ENCODE measurements at regions not wholly inside any gene's neighbourhood (a gene's known extent, or its start where the extent isn't known, plus 50 kb on each side); places are given as distances from the start of the nearest gene placed in this dataset.

DNA sequence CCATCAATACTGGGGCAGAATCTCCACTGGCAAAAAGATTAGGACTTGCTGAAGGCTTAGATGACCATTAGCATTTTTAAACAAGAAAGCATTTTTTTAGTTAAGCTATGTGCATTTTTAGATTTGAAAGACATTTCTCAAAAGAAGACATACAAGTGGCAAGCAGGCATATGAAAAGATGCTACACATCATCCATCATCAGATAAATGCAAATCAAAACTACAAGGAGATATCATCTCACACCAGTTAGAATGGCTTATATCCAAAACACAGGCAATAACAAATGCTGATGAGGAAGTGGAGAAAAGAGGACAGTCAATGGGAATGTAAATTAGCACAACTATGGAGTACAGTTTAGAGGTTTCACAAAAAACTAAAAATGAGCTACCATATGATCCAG, 195.6 kb upstream of the TNC start:
- H3K27ac ChIP-seq, result no peak overlapping the region
- no peak for DNase-seq
- H3K27me3 ChIP-seq, result no peaks in the 10 kb centered on the region
- no peak overlapping the region for H3K4me3 ChIP-seq
- no peaks in the 10 kb centered on the region for H3K9me3 ChIP-seq
- no peak for TF ChIP-seq CTCF (IDR thresholded peaks at IDR 0.05)
- TF ChIP-seq POLR2A (IDR thresholded peaks at IDR 0.05), result no peak
- H3K36me3 ChIP-seq, result no peaks in the 10 kb centered on the region
- no peaks in the 10 kb centered on the region for H3K4me1 ChIP-seq
- intact Hi-C loops (cut with DNase I; ENCODE audit: low total_unique reads), result no loop called here

DNA sequence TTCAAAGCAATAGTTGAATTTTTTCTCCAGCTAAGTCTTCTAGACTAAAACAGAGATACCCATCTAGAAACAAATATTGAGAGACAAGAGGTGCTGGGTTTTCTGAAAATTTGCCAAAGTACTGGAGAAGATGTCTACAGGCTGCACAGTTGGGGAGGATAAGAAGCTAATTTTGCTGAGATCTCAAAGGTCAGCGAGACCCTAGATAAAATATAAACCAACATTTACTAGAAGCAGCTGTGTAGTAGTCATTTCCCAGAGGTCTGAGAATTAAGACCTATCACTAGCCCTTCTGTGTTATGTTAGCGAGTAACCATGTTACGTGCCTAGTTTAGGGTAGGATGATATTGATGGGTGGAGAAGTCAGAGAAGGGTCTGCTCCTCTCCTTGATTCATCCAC, 208.5 kb upstream of the TNC start:
- no peak for DNase-seq
- TF ChIP-seq CTCF (IDR thresholded peaks at IDR 0.05) (no peak), POLR2A (IDR thresholded peaks at IDR 0.05) (no peak)
- H3K27me3 ChIP-seq, result no peaks in the 10 kb centered on the region
- H3K27ac ChIP-seq, result peak overlapping the region; percentile 53 to 77
- intact Hi-C loops (cut with DNase I; ENCODE audit: low total_unique reads), result no loop called here
- no peak overlapping the region for H3K4me3 ChIP-seq
- H3K4me1 ChIP-seq, result peaks cover 6 to 8% of the 10 kb centered on the region in 2 donors
- no peaks in the 10 kb centered on the region for H3K9me3 ChIP-seq
- no peaks in the 10 kb centered on the region for H3K36me3 ChIP-seq

GRCh38 chr9:115327436-115328122, 209.6 kb upstream of the TNC start:
- no peaks in the 10 kb centered on the region for H3K36me3 ChIP-seq
- peak overlapping the region; percentile 53 to 77 for H3K27ac ChIP-seq
- DNase-seq, result peak; percentile 33 to 47
- H3K27me3 ChIP-seq, result no peaks in the 10 kb centered on the region
- no peak for TF ChIP-seq CTCF (IDR thresholded peaks at IDR 0.05)
- TF ChIP-seq POLR2A (IDR thresholded peaks at IDR 0.05), result no peak
- peaks cover 6 to 8% of the 10 kb centered on the region in 2 donors for H3K4me1 ChIP-seq
- no peaks in the 10 kb centered on the region for H3K9me3 ChIP-seq
- intact Hi-C loops (cut with DNase I; ENCODE audit: low total_unique reads), result no loop called here
- H3K4me3 ChIP-seq, result no peak overlapping the region

- intact Hi-C loops (cut with DNase I; ENCODE audit: low total_unique reads), result no loop called here
- H3K9me3 ChIP-seq, result no peaks in the 10 kb centered on the region
- peak overlapping the region; percentile 53 to 77 for H3K27ac ChIP-seq
- H3K36me3 ChIP-seq, result no peaks in the 10 kb centered on the region
- peak; percentile 42 to 47 for DNase-seq
- peaks cover 6 to 8% of the 10 kb centered on the region in 2 donors for H3K4me1 ChIP-seq
- no peaks in the 10 kb centered on the region for H3K27me3 ChIP-seq
- no peak for TF ChIP-seq POLR2A (IDR thresholded peaks at IDR 0.05)
- TF ChIP-seq CTCF (IDR thresholded peaks at IDR 0.05), result no peak
- no peak overlapping the region for H3K4me3 ChIP-seq
Observed at GRCh38 chr9:115328228-115328627, 210.3 kb upstream of the TNC start.

DNA sequence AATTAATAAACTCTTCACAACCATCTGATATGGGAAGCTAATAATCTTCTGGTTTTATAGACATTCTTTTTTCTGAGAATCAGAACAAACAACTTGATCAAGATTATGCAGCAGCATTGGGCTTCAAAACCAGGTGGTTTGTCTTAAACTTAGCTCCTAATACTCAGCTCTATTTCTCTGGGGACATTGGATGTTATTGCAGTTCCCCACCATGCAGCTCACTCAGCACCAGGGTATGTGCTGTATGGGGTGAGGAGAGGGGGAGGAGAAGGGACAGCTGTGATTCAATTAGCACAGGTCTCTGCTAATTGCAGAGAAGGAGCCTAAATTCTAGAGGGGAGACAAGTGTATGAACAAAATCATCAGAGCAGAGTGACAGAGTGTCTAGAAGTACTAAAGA, 210.7 kb upstream of the TNC start:
- no peaks in the 10 kb centered on the region for H3K36me3 ChIP-seq
- peak overlapping the region; percentile 53 to 77 for H3K27ac ChIP-seq
- H3K4me1 ChIP-seq, result peaks cover 6 to 8% of the 10 kb centered on the region in 2 donors
- H3K9me3 ChIP-seq, result no peaks in the 10 kb centered on the region
- H3K4me3 ChIP-seq, result no peak overlapping the region
- no peak for DNase-seq
- no peak for TF ChIP-seq POLR2A (IDR thresholded peaks at IDR 0.05)
- no peak for TF ChIP-seq CTCF (IDR thresholded peaks at IDR 0.05)
- intact Hi-C loops (cut with DNase I; ENCODE audit: low total_unique reads), result no loop called here
- no peaks in the 10 kb centered on the region for H3K27me3 ChIP-seq
